ENCODE measurements at regions not wholly inside any gene's neighbourhood (a gene's known extent, or its start where the extent isn't known, plus 50 kb on each side); places are given as distances from the start of the nearest gene placed in this dataset.
"Not testable (repeated sequence)": the region's sequence is repeated elsewhere in the genome, so short reads cannot be mapped to it uniquely, and the experiment has no call there.

DNA sequence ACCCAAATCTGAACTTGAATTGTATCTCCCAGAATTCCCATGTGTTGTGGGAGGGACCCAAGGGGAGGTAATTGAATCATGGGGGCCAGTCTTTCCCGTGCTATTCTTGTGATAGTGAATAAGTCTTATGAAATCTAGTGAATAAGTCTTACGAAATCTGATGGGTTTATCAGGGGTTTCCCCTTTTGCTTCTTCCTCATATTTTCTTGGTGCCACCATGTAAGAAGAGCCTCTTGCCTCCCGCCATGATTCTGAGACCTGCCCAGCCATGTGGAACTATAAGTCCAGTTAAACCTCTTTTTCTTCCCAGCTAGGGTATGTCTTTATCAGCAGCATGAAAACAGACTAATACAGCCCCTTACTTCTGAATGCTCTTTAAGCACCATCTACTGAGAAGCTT is 343.2 kb upstream of the NOX3 start:
- H3K36me3 ChIP-seq (ENCODE audit: control insufficient read depth, insufficient read depth, low read length); H3K9me3 ChIP-seq (ENCODE audit: control insufficient read depth, low read length); H3K4me1 ChIP-seq (ENCODE audit: control insufficient read depth, insufficient read depth, low read length, poor library complexity, severe bottlenecking); H3K27ac ChIP-seq (ENCODE audit: low read depth, low read length, severe bottlenecking); H3K4me3 ChIP-seq (ENCODE audit: extremely low read depth, insufficient read depth, low read length, poor library complexity, severe bottlenecking): not testable (repeated sequence)
- 96% methylated on average over 3 of the region's 3 CpGs; no CpG with 5 or more reads in 1 of the 2 experiments for WGBS, 2 experiments (ENCODE audit: insufficient coverage in 2 of 2)

DNA sequence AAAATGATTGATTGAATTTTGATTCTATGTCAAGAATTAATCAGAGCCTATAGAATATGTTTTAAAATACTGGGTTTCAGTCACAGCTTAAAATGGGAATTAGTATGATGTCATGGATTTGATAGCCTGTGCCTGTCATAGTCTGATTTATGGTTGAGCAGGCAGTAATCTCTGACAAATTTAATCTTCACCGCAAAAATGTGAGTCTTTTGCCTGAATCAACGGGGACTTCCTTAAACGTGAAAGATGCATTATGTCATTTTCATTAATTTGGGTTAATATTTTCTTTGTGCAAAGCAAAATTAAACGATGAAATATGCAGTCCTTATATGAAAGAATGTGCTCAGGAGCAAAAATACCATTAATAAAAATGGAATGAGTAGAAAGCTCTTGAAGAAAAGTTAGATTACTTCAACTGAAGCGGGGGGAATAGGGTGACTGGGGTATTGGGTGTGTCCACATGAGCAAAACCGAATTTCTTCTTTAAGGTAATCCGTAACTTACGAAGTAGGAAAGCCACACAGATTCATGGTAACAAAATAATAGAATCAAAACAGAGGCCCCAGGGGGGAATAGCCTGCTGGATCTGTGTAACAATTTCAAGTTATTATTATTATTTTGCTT is 339.6 kb upstream of the NOX3 start:
- Histone ChIP-seq H3K36me3 (ENCODE audit: control insufficient read depth, insufficient read depth, low read length) (no peaks in the 10 kb centered on the region), H3K4me3 (ENCODE audit: extremely low read depth, insufficient read depth, low read length, poor library complexity, severe bottlenecking) (no peak overlapping the region), H3K9me3 (ENCODE audit: control insufficient read depth, low read length) (no peaks in the 10 kb centered on the region), H3K4me1 (ENCODE audit: control insufficient read depth, insufficient read depth, low read length, poor library complexity, severe bottlenecking) (no peaks in the 10 kb centered on the region), H3K27ac (ENCODE audit: low read depth, low read length, severe bottlenecking) (no peak overlapping the region)
- 93 to 100% methylated on average over 4 to 5 of the region's 8 CpGs for WGBS, 2 experiments (ENCODE audit: insufficient coverage in 2 of 2)

DNA sequence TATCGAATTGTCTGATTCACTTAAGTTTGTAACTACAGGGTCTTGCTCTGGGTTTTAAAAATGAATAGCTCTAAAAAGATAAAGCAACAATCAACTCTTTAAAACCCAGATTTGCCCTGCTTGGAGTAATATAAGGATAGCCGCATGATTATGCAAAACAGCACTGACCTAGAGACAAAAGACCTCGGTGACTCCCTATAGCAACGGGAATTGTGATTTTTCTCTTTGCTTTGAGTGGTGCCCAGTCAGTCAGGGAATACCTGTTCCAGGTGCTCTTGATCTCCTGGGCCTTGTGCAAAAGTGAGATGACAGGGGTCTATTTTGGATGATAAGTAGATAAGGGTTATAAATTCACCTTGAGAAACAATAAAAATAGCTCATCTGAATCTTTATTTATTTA is 336.3 kb upstream of the NOX3 start:
- WGBS, 2 experiments (ENCODE audit: insufficient coverage in 2 of 2) = 84% methylated on average over 4 of the region's 4 CpGs; no CpG with 5 or more reads in 1 of the 2 experiments
- H3K36me3 ChIP-seq (ENCODE audit: control insufficient read depth, insufficient read depth, low read length) = no peaks in the 10 kb centered on the region

DNA sequence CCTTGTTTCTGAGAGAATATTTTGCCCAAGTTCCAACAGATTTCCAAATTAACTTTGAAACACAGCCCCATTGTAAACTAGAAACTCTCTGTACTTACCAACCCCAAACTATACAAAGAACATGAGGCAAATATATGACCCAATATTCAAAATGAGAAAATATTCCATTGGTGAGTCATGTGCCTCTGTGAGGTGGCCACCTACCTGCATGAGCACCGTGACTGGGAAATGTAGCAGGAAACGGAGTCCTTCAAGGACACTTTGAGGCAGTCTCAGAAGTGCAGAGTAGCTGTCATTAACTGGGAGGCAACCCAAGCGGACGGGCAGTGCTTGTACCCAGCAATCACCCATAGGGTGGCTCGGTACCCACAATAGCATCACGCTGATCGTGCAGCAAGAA is 335.5 kb upstream of the NOX3 start:
- WGBS, 2 experiments (ENCODE audit: insufficient coverage in 2 of 2) = 82 to 87% methylated on average over 4 to 7 of the region's 7 CpGs
- H3K9me3 ChIP-seq (ENCODE audit: control insufficient read depth, low read length) = no peaks in the 10 kb centered on the region

More for the DNA sequence above, 336.3 kb upstream of the NOX3 start:
- H3K9me3 ChIP-seq (ENCODE audit: control insufficient read depth, low read length) = no peaks in the 10 kb centered on the region
- no peak overlapping the region for H3K4me3 ChIP-seq (ENCODE audit: extremely low read depth, insufficient read depth, low read length, poor library complexity, severe bottlenecking)
- no peaks in the 10 kb centered on the region for H3K4me1 ChIP-seq (ENCODE audit: control insufficient read depth, insufficient read depth, low read length, poor library complexity, severe bottlenecking)
- no peak overlapping the region for H3K27ac ChIP-seq (ENCODE audit: low read depth, low read length, severe bottlenecking)

DNA sequence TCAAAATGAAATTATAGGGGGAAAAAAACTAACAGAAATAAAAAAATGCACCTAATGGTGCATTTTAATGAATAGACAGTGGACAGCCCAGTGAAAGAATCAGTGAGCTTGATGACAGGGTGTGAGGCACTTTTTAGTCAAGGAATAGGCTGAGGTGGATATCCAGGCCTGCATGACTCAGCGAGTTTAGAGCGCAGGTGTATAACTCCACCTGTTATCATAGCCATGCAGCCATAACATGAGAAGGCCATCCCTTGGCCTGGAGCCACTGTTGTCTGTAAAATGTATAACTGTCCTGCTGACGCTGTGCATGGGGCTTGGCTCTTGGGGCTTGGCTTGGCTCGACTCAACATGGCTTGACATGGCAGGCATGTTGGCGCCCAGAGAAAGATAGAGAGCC is 331.5 kb upstream of the NOX3 start:
- no peak overlapping the region for H3K27ac ChIP-seq (ENCODE audit: low read depth, low read length, severe bottlenecking)
- H3K4me3 ChIP-seq (ENCODE audit: extremely low read depth, insufficient read depth, low read length, poor library complexity, severe bottlenecking) = no peak overlapping the region
- no peaks in the 10 kb centered on the region for H3K9me3 ChIP-seq (ENCODE audit: control insufficient read depth, low read length)
- WGBS, 2 experiments (ENCODE audit: insufficient coverage in 2 of 2) = 77 to 91% methylated on average over 3 to 4 of the region's 5 CpGs
- H3K4me1 ChIP-seq (ENCODE audit: control insufficient read depth, insufficient read depth, low read length, poor library complexity, severe bottlenecking) = peaks cover 5% of the 10 kb centered on the region
- no peaks in the 10 kb centered on the region for H3K36me3 ChIP-seq (ENCODE audit: control insufficient read depth, insufficient read depth, low read length)

More for the DNA sequence above, 335.5 kb upstream of the NOX3 start:
- Histone ChIP-seq H3K36me3 (ENCODE audit: control insufficient read depth, insufficient read depth, low read length) (no peaks in the 10 kb centered on the region), H3K27ac (ENCODE audit: low read depth, low read length, severe bottlenecking) (no peak overlapping the region), H3K4me3 (ENCODE audit: extremely low read depth, insufficient read depth, low read length, poor library complexity, severe bottlenecking) (no peak overlapping the region), H3K4me1 (ENCODE audit: control insufficient read depth, insufficient read depth, low read length, poor library complexity, severe bottlenecking) (no peaks in the 10 kb centered on the region)

DNA sequence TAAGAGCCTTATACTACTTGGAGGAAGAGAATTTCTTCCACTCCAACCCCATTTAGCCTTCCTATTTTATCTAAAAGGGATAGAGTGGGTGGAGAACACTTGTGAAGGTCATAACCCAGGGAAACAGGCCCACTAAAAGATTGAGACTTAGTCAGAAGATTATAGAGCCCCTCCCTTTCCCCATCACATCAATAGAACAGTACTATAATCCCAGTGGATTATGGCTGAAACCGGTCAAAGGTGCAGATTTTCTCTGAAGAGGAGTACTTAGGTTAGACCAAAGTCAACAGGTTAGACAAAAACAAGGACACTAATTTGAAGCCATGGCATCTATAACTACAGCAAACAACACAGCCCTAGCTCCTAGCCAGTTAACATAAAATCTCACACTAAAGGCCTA is 330.9 kb upstream of the NOX3 start:
- Histone ChIP-seq H3K27ac (ENCODE audit: low read depth, low read length, severe bottlenecking) (no peak overlapping the region), H3K4me1 (ENCODE audit: control insufficient read depth, insufficient read depth, low read length, poor library complexity, severe bottlenecking) (peaks cover 11% of the 10 kb centered on the region), H3K4me3 (ENCODE audit: extremely low read depth, insufficient read depth, low read length, poor library complexity, severe bottlenecking) (no peak overlapping the region), H3K36me3 (ENCODE audit: control insufficient read depth, insufficient read depth, low read length) (no peaks in the 10 kb centered on the region), H3K9me3 (ENCODE audit: control insufficient read depth, low read length) (no peaks in the 10 kb centered on the region)
- WGBS, 2 experiments (ENCODE audit: insufficient coverage in 2 of 2) = 80% methylated on average over 1 of the region's 1 CpG; no CpG with 5 or more reads in 1 of the 2 experiments

DNA sequence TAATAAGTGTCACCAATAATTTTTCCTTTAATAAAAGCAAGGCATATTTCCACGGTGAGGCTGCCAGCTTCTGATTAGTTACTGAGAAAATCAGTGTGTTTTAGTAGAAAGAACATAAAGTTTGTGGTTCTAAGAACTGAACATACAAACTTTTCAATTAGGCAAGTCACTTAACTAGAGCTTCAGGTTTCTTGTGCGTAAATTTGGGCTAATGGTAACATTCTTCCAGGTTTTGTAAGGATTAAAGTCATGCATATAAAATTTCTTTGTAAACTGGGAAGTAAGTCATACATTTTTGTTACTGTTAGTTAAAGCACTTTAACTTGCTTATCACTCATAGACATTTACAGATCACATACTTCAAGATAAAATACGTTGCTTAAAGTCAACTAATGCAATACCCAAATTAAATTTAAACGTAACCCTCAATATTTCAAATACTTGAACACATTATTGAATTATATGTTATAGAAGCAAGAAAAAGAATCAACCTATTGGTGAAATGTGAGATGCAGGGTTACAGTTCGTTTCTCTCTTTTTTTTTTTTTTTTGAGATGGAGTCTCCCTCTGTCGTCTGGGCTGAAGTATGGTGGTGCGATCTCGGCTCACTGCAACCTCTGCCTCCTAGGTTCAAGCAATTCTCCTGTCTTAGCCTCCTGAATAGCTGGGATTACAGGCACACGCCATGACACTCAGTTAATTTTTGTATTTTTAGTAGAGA is 327.3 kb upstream of the NOX3 start:
- WGBS, 2 experiments (ENCODE audit: insufficient coverage in 2 of 2) = 83% methylated on average over 1 of the region's 9 CpGs; no CpG with 5 or more reads in 1 of the 2 experiments

DNA sequence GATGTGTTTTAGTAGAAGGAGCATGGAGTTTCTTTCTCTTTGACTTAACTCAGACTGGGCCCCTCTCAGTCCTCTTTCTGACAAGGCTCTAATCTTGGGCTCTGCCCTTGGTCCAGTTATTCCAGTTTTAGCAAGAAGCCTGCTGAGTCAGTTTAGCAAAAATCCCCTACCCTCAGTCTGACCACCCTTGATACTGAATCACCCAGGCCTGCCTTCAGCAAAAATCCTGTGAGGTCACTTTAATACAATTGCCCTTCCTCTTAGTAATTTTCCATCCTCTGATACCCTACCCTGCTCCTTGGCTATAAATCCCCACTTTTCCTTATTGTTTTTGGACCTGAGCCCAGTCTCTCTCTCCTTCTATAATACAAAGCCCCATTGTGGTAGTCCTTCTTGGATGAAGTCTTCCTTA is 326.7 kb upstream of the NOX3 start:
- H3K9me3 ChIP-seq (ENCODE audit: control insufficient read depth, low read length) = no peaks in the 10 kb centered on the region
- peak overlapping the region; percentile 52 for H3K27ac ChIP-seq (ENCODE audit: low read depth, low read length, severe bottlenecking)
- H3K4me1 ChIP-seq (ENCODE audit: control insufficient read depth, insufficient read depth, low read length, poor library complexity, severe bottlenecking) = peaks cover 11% of the 10 kb centered on the region
- no peaks in the 10 kb centered on the region for H3K36me3 ChIP-seq (ENCODE audit: control insufficient read depth, insufficient read depth, low read length)
- no peak overlapping the region for H3K4me3 ChIP-seq (ENCODE audit: extremely low read depth, insufficient read depth, low read length, poor library complexity, severe bottlenecking)

More for the DNA sequence above, 327.3 kb upstream of the NOX3 start:
- Histone ChIP-seq H3K9me3 (ENCODE audit: control insufficient read depth, low read length) (no peaks in the 10 kb centered on the region), H3K36me3 (ENCODE audit: control insufficient read depth, insufficient read depth, low read length) (no peaks in the 10 kb centered on the region), H3K4me1 (ENCODE audit: control insufficient read depth, insufficient read depth, low read length, poor library complexity, severe bottlenecking) (peaks cover 11% of the 10 kb centered on the region), H3K4me3 (ENCODE audit: extremely low read depth, insufficient read depth, low read length, poor library complexity, severe bottlenecking) (no peak overlapping the region), H3K27ac (ENCODE audit: low read depth, low read length, severe bottlenecking) (peak overlapping the region; percentile 52)

DNA sequence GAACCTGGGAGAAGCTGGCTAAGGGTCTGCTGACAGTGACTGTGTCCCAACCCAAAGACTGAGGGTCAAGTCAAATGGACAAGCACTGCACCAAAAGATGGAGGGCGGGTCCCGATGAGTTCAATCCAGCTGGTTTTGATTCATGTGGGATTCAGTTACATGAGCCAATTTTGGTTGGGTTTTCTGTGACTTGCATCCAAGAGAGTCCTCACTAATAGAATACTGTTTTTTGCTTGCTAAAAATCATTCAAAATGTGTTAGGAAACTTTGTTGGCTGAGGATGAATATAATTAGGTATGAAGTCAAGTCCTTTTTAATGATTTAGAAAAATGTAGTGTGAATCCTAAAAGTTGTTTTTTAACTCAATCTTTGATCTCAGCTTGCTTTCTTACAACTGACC is 323.8 kb upstream of the NOX3 start:
- H3K4me3 ChIP-seq (ENCODE audit: extremely low read depth, insufficient read depth, low read length, poor library complexity, severe bottlenecking) = no peak overlapping the region
- H3K27ac ChIP-seq (ENCODE audit: low read depth, low read length, severe bottlenecking) = no peak overlapping the region
- H3K9me3 ChIP-seq (ENCODE audit: control insufficient read depth, low read length) = no peaks in the 10 kb centered on the region
- H3K36me3 ChIP-seq (ENCODE audit: control insufficient read depth, insufficient read depth, low read length) = no peaks in the 10 kb centered on the region
- peaks cover 11% of the 10 kb centered on the region for H3K4me1 ChIP-seq (ENCODE audit: control insufficient read depth, insufficient read depth, low read length, poor library complexity, severe bottlenecking)
- WGBS, 2 experiments (ENCODE audit: insufficient coverage in 2 of 2) = 85 to 96% methylated on average over 2 of the region's 2 CpGs

DNA sequence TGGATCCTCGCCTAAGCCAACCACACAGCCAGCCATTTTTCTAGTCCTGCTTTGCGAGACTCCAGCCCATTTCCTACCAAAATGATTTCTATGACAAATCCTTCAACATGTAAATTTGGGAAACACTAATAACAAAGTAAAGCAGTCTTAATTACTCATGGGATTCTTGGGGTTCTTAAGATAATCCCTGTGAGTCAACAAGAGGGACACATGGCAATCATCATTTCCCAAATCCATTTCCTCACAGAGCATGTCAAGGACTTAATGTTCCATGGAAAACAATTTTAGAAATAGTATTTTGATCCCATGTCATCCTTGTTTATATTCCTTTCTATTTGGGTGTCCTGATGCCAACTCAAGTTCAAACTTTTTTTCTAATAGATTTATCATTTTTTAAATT is 322.7 kb upstream of the NOX3 start:
- Histone ChIP-seq H3K4me3 (ENCODE audit: extremely low read depth, insufficient read depth, low read length, poor library complexity, severe bottlenecking) (no peak overlapping the region), H3K27ac (ENCODE audit: low read depth, low read length, severe bottlenecking) (no peak overlapping the region), H3K36me3 (ENCODE audit: control insufficient read depth, insufficient read depth, low read length) (no peaks in the 10 kb centered on the region), H3K9me3 (ENCODE audit: control insufficient read depth, low read length) (no peaks in the 10 kb centered on the region), H3K4me1 (ENCODE audit: control insufficient read depth, insufficient read depth, low read length, poor library complexity, severe bottlenecking) (peaks cover 11% of the 10 kb centered on the region)
- WGBS, 2 experiments (ENCODE audit: insufficient coverage in 2 of 2) = 100% methylated on average over 1 of the region's 2 CpGs; no CpG with 5 or more reads in 1 of the 2 experiments

DNA sequence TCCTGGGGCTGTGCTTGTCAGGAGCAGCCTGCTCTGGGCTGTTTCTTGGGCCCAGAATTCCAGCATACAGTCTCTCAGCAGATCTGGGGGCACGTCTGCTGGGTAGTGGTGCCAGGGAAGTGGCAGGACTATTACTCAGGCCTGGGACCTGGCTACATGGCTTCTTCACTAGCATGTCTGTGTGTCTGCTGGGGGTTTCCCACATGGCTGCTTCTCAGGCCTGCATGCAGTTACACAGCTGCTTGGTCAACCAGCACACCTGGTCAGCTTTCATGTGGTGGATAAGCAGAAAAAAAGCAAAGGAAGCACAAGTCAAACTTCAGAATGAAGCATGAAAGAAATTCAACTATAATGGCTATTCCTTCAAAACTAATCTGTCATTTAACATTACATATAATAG is 316.2 kb upstream of the NOX3 start:
- WGBS, 2 experiments (ENCODE audit: insufficient coverage in 2 of 2) = 100% methylated on average over 1 of the region's 1 CpG; no CpG with 5 or more reads in 1 of the 2 experiments

More for the DNA sequence above, 316.2 kb upstream of the NOX3 start:
- Histone ChIP-seq H3K4me1 (ENCODE audit: control insufficient read depth, insufficient read depth, low read length, poor library complexity, severe bottlenecking) (no peaks in the 10 kb centered on the region), H3K27ac (ENCODE audit: low read depth, low read length, severe bottlenecking) (no peak overlapping the region), H3K36me3 (ENCODE audit: control insufficient read depth, insufficient read depth, low read length) (no peaks in the 10 kb centered on the region), H3K9me3 (ENCODE audit: control insufficient read depth, low read length) (no peaks in the 10 kb centered on the region), H3K4me3 (ENCODE audit: extremely low read depth, insufficient read depth, low read length, poor library complexity, severe bottlenecking) (no peak overlapping the region)

Measured in mesodermal cell (in vitro differentiated cells).